Liver (tissue), 8 donors: ENCODE measurements at regions not wholly inside any gene's neighbourhood (a gene's known extent, or its start where the extent isn't known, plus 50 kb on each side); places are given as distances from the start of the nearest gene placed in this dataset.

Experiments
- DNase-seq: peaks from one replicate; pipeline ENCODE4 v3.0.0-alpha.2; 2017; ENCODE audit warnings: low spot score
- H3K27ac ChIP-seq, 2 donors: one replicate each; pipeline ENCODE4 v1.7.0; 2013; ENCODE audit warnings: inconsistent platforms in 2 of 2, low read length in 2 of 2, control low read depth in 1 of 2, low read depth in 1 of 2, mild to moderate bottlenecking in 1 of 2
- H3K27me3 ChIP-seq, 4 donors: one replicate each; pipeline versions ENCODE4 v1.6.1 to v1.7.0; 2013; ENCODE audit warnings: low read length in 3 of 4, inconsistent platforms in 1 of 4, mild to moderate bottlenecking in 1 of 4, moderate library complexity in 1 of 4; ENCODE audit not compliant: control insufficient read depth in 4 of 4, insufficient read depth in 4 of 4
- H3K36me3 ChIP-seq, 4 donors: one replicate each; pipeline versions ENCODE4 v1.6.1 to v1.7.0; 2013; ENCODE audit warnings: low read length in 3 of 4, mild to moderate bottlenecking in 3 of 4, low read depth in 1 of 4, moderate library complexity in 1 of 4; ENCODE audit not compliant: control insufficient read depth in 4 of 4, insufficient read depth in 3 of 4
- H3K4me1 ChIP-seq, 4 donors: one replicate each; pipeline versions ENCODE4 v1.6.1 to v1.7.0; 2013; ENCODE audit warnings: low read length in 3 of 4, mild to moderate bottlenecking in 3 of 4, moderate library complexity in 1 of 4; ENCODE audit not compliant: control insufficient read depth in 4 of 4, insufficient read depth in 4 of 4
- H3K4me3 ChIP-seq, 3 donors: one replicate each; pipeline versions ENCODE4 v1.6.1 to v1.7.0; 2013; ENCODE audit warnings: low read length in 3 of 3, control low read depth in 1 of 3, low read depth in 1 of 3, mild to moderate bottlenecking in 1 of 3
- H3K9ac ChIP-seq, 2 donors: one replicate each; pipeline ENCODE4 v1.7.0; 2013; ENCODE audit warnings: low read length in 2 of 2, mild to moderate bottlenecking in 2 of 2, moderate library complexity in 2 of 2, control low read depth in 1 of 2, low read depth in 1 of 2
- H3K9me3 ChIP-seq, 4 donors: one replicate each; pipeline versions ENCODE4 v1.6.1 to v1.7.0; 2013; ENCODE audit warnings: low read length in 3 of 4; ENCODE audit not compliant: control insufficient read depth in 4 of 4
- EGR1 ChIP-seq, 2 donors: IDR thresholded peaks; 2 replicates each; pipeline ENCODE4 v1.6.1; 2016 to 2018; ENCODE audit warnings: antibody characterized with exemption in 2 of 2, low read depth in 2 of 2
- FOXA1 ChIP-seq: IDR thresholded peaks from 2 replicates; pipeline ENCODE4 v1.6.1; 2016; ENCODE audit warnings: antibody characterized with exemption
- FOXA2 ChIP-seq: IDR thresholded peaks from 2 replicates; pipeline ENCODE4 v1.6.1; 2016; ENCODE audit warnings: antibody characterized with exemption
- GABPA ChIP-seq, 2 donors: IDR thresholded peaks in 1 of 2; conservative IDR thresholded peaks in 1 of 2; 2 replicates each; pipeline ENCODE4 v1.6.1; 2016; ENCODE audit warnings: antibody characterized with exemption in 2 of 2, mild to moderate bottlenecking in 1 of 2, moderate library complexity in 1 of 2
- HNF4A ChIP-seq, 2 donors: conservative IDR thresholded peaks; 2 replicates each; pipeline ENCODE4 v1.6.1; 2016; ENCODE audit warnings: antibody characterized with exemption in 2 of 2, mild to moderate bottlenecking in 2 of 2
- HNF4G ChIP-seq: IDR thresholded peaks from 2 replicates; pipeline ENCODE4 v1.6.1; 2016; ENCODE audit warnings: antibody characterized with exemption
- JUND ChIP-seq, 2 donors: IDR thresholded peaks; 2 replicates each; pipeline ENCODE4 v1.6.1; 2016; ENCODE audit warnings: antibody characterized with exemption in 2 of 2
- NR2F2 ChIP-seq: IDR thresholded peaks from 2 replicates; pipeline ENCODE4 v1.6.1; 2016; ENCODE audit warnings: antibody characterized with exemption
- RAD21 ChIP-seq, 2 donors: IDR thresholded peaks; 2 replicates each; pipeline ENCODE4 v1.6.1; 2016; ENCODE audit warnings: antibody characterized with exemption in 2 of 2, mild to moderate bottlenecking in 2 of 2
- SP1 ChIP-seq: IDR thresholded peaks from 2 replicates; pipeline ENCODE4 v1.6.1; 2018; ENCODE audit warnings: antibody characterized with exemption, mild to moderate bottlenecking
- TAF1 ChIP-seq: conservative IDR thresholded peaks from 2 replicates; pipeline ENCODE4 v1.6.1; 2016; ENCODE audit warnings: antibody characterized with exemption, mild to moderate bottlenecking
- YY1 ChIP-seq: IDR thresholded peaks from 2 replicates; pipeline ENCODE4 v1.6.1; 2016; ENCODE audit warnings: antibody characterized with exemption, mild to moderate bottlenecking
- ZBTB33 ChIP-seq: IDR thresholded peaks from 2 replicates; pipeline ENCODE4 v1.6.1; 2016; ENCODE audit warnings: antibody characterized with exemption
- WGBS: extraction: QIAGEN DNeasy Blood & Tissue Kit; methylation state at CpG from one replicate; pipeline ENCODE4 v1.1.7; 2013; 5-methylcytosine and 5-hydroxymethylcytosine counted together
- TF ChIP-seq, protein P1 (sequence below): IDR thresholded peaks from 2 replicates; pipeline ENCODE4 v1.6.1; 2016; ENCODE audit warnings: antibody characterized with exemption
- TF ChIP-seq, protein P2 (sequence below): IDR thresholded peaks from 2 replicates; pipeline ENCODE4 v1.6.1; 2016; ENCODE audit warnings: antibody characterized with exemption
- TF ChIP-seq, protein P3 (sequence below): IDR thresholded peaks from 2 replicates; pipeline ENCODE4 v1.6.1; 2016; ENCODE audit warnings: antibody characterized with exemption, mild to moderate bottlenecking
- TF ChIP-seq, protein P4 (sequence below): fragments of 150-350 bp; IDR thresholded peaks from 2 replicates; pipeline ENCODE4 v1.5.1; 2017; ENCODE audit warnings: improper control_type of control experiment, low read depth, low read length; ENCODE audit not compliant: missing input control
- donor health status: healthy.
- donor health status: healthy.
- donor health status: healthy.
- donor health status: healthy.
- donor health status: healthy.

DNA sequence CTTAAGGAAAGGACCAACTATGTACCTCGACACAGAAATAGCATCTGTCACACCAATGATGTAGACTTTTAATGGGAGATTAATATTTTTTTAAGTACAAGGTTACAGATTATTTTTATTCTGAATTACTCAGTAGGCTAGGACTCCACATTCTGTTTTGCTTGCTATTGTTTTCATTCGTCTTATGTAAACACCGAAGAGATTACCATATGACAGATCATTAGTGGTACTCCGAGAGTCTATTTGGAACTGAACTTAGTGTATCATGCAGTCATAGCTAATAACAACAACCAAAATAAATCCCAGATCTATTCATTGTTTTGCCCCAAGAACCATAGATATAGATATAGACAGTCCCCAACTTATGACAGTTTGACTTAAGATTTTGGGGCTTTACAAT lies 139.7 kb upstream of the SPRY1 start:
- no peaks in the 10 kb centered on the region for H3K9me3 ChIP-seq
- no peaks in the 10 kb centered on the region for H3K27me3 ChIP-seq
- H3K9ac ChIP-seq = no peak overlapping the region
- no peak overlapping the region for H3K4me3 ChIP-seq
- H3K36me3 ChIP-seq = peaks cover 0 to 4% (median under 1%) of the 10 kb centered on the region in 4 donors
- H3K4me1 ChIP-seq = no peaks in the 10 kb centered on the region
- TF ChIP-seq TAF1 (no peak), SP1 (no peak), EGR1 (IDR thresholded peaks at IDR 0.05; ENCODE audit: low read depth in 2 of 2) (no peak), FOXA2 (no peak), HNF4A (conservative IDR thresholded peaks at IDR 0.05) (no peak), GABPA (IDR thresholded peaks at IDR 0.05 in 1 of 2, conservative IDR thresholded peaks at IDR 0.05 in 1 of 2) (no peak), HNF4G (no peak), RAD21 (IDR thresholded peaks at IDR 0.05) (no peak), JUND (IDR thresholded peaks at IDR 0.05) (no peak), ZBTB33 (no peak), YY1 (no peak), NR2F2 (no peak)
- TF ChIP-seq, protein P1, sequence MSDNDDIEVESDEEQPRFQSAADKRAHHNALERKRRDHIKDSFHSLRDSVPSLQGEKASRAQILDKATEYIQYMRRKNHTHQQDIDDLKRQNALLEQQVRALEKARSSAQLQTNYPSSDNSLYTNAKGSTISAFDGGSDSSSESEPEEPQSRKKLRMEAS = no peak
- TF ChIP-seq, protein P2, sequence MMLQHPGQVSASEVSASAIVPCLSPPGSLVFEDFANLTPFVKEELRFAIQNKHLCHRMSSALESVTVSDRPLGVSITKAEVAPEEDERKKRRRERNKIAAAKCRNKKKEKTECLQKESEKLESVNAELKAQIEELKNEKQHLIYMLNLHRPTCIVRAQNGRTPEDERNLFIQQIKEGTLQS = no peak
- TF ChIP-seq, protein P3, sequence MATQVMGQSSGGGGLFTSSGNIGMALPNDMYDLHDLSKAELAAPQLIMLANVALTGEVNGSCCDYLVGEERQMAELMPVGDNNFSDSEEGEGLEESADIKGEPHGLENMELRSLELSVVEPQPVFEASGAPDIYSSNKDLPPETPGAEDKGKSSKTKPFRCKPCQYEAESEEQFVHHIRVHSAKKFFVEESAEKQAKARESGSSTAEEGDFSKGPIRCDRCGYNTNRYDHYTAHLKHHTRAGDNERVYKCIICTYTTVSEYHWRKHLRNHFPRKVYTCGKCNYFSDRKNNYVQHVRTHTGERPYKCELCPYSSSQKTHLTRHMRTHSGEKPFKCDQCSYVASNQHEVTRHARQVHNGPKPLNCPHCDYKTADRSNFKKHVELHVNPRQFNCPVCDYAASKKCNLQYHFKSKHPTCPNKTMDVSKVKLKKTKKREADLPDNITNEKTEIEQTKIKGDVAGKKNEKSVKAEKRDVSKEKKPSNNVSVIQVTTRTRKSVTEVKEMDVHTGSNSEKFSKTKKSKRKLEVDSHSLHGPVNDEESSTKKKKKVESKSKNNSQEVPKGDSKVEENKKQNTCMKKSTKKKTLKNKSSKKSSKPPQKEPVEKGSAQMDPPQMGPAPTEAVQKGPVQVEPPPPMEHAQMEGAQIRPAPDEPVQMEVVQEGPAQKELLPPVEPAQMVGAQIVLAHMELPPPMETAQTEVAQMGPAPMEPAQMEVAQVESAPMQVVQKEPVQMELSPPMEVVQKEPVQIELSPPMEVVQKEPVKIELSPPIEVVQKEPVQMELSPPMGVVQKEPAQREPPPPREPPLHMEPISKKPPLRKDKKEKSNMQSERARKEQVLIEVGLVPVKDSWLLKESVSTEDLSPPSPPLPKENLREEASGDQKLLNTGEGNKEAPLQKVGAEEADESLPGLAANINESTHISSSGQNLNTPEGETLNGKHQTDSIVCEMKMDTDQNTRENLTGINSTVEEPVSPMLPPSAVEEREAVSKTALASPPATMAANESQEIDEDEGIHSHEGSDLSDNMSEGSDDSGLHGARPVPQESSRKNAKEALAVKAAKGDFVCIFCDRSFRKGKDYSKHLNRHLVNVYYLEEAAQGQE = no peak
- no peak overlapping the region for H3K27ac ChIP-seq
- no peak for DNase-seq
- 94% methylated on average over 4 of the region's 4 CpGs for WGBS

GRCh38 chr4:123257591-123257990 lies 139.0 kb upstream of the SPRY1 start:
- no peaks in the 10 kb centered on the region for H3K9me3 ChIP-seq
- no peaks in the 10 kb centered on the region for H3K27me3 ChIP-seq
- no peak for TF ChIP-seq SP1
- no peak for TF ChIP-seq NR2F2
- TF ChIP-seq, protein P2 = no peak
- TF ChIP-seq TAF1 = no peak
- TF ChIP-seq, protein P4, sequence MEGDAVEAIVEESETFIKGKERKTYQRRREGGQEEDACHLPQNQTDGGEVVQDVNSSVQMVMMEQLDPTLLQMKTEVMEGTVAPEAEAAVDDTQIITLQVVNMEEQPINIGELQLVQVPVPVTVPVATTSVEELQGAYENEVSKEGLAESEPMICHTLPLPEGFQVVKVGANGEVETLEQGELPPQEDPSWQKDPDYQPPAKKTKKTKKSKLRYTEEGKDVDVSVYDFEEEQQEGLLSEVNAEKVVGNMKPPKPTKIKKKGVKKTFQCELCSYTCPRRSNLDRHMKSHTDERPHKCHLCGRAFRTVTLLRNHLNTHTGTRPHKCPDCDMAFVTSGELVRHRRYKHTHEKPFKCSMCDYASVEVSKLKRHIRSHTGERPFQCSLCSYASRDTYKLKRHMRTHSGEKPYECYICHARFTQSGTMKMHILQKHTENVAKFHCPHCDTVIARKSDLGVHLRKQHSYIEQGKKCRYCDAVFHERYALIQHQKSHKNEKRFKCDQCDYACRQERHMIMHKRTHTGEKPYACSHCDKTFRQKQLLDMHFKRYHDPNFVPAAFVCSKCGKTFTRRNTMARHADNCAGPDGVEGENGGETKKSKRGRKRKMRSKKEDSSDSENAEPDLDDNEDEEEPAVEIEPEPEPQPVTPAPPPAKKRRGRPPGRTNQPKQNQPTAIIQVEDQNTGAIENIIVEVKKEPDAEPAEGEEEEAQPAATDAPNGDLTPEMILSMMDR = no peak
- no peak for TF ChIP-seq EGR1 (IDR thresholded peaks at IDR 0.05; ENCODE audit: low read depth in 2 of 2)
- TF ChIP-seq FOXA1 = no peak
- H3K27ac ChIP-seq = no peak overlapping the region
- H3K9ac ChIP-seq = no peak overlapping the region
- H3K4me1 ChIP-seq = no peaks in the 10 kb centered on the region
- no peak overlapping the region for H3K4me3 ChIP-seq
- DNase-seq = no peak
- H3K36me3 ChIP-seq = peaks cover 0 to 4% (median under 1%) of the 10 kb centered on the region in 4 donors
- 65% methylated on average over 4 of the region's 4 CpGs for WGBS
